Ammon's horn (tissue), 1 donor: ENCODE measurements at regions not wholly inside any gene's neighbourhood (a gene's known extent, or its start where the extent isn't known, plus 50 kb on each side); places are given as distances from the start of the nearest gene placed in this dataset.
"Not testable (repeated sequence)": the region's sequence is repeated elsewhere in the genome, so short reads cannot be mapped to it uniquely, and the experiment has no call there.

Experiments used
- DNase-seq: peaks from one replicate; pipeline ENCODE4 v3.0.0-alpha.2; 2016; ENCODE audit warnings: low spot score

DNA sequence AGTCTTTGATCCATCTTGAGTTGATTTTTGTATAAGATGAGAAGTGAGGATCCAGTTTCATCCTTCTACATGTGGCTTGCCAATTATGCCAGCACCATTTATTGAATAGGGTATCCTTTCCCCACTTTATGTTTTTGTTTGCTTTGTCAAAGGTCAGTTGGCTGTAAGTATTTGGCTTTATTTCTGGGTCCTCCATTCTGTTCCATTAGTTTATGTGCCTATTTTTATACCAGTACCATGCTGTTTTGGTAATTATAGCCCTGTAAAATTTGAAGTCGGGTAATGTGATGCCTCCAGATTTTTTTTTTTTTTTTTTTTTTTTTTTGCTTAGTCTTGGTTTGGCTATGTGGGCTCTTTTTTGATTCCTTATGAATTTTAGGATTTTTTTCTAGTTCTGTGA is 203.0 kb upstream of the IRX5 start:
- DNase-seq, result not testable (repeated sequence)

- no peak for DNase-seq
These were observed 206.2 kb upstream of the IRX5 start for GRCh38 chr16:54724346-54724925.

DNA sequence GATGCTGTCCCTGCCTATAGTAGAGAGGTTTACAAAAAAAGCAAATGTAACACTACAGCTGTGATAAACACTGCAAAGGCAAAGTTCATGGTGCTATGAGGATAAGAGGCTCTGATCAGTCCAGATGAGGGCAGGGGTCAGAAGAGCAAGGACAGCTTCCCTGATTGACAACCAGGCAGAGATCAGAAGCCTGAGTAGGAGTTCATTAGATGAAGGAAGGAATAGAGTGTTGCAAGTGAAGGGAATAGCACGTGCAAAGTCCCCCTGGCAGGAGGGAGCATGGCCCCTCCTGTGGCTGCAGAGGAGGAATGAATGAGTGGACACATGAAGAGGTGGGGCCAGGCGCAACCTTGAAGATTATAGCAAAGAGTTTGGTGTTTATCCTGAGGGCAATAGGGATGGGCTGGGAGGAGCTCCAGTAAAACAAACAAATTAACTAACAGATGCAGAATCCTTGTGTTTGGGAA is 208.4 kb upstream of the IRX5 start:
- DNase-seq, result no peak

DNA sequence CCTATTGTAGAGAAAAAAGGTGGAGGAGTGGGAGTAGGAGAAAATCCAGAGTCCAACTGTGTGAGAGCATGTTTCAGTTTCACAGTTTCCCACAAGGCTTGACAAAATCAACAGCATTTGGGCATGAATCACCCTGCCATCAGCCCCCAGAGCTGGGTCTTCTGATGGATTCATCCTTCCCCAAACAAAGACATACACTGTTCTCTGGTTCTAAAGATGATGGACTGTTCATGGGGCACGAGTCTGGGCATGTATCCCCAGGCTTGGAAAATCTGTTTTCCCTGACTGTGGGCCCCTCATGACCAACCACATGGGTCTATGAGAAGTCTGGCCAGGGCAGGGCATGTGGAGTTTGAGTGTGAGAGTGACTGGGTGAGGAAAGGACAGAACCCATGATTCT is 210.4 kb upstream of the IRX5 start:
- DNase-seq, result peak; percentile 18

DNA sequence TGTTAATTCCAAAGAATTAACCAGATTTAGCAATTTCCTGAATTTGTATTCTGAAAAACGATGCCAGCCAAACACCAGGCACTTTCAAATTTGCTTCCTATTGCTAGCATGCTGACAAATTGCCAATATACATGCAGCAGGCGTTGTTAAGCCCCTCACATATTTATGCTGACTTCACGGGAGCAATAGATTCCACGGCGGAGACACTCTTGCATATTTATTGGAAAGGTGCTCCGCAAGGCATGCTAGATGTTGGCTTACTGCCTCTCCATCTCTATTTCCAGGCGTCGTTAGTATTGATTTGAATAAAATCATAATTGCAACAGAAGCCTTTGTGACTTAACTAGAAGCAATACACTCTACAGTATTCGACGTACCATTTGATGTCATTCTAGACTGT is 211.0 kb upstream of the IRX5 start:
- no peak for DNase-seq

DNA sequence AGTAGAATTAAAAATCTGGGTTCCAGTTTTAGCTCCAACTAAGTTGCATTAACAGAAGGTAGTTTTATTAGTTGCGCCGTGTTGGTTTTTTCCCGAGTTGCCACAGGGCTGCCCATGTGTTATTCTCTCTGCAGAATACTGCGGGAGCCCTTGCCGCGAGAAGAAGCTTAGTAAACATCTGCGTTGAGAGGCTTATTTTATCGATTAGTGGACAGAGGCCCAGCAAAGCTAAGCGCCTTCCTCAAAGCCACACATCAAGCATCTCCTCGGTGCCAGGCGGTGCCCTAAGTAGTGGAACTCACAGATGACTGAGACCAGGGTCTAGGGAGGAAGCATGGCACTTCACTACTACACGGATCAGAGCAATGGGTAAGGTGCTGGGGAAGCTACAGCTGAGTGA is 212.3 kb upstream of the IRX5 start:
- no peak for DNase-seq

GRCh38 chr16:54715011-54715410 is 215.7 kb upstream of the IRX5 start:
- DNase-seq, result no peak

GRCh38 chr16:54712866-54713265 is 217.8 kb upstream of the IRX5 start:
- DNase-seq, result no peak

GRCh38 chr16:54707813-54708212 is 222.9 kb upstream of the IRX5 start:
- no peak for DNase-seq

DNA sequence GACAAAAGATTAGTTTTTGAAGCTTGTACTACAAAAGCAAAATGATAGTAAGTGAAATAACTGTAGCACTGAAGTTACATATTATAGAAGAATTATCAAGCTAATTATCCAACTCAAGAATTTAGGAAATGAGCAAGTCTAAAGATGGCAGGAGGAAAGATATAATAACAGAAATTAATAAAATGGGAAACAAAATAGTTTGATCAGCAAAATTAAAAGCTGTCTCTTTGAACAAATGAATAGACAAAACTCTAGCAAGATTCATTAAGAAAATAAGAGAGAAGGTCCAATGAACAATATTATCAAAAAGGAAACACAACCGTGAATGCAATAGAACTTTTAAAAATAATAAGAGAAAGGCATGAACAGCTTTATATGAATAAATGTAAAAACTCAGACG is 224.3 kb upstream of the IRX5 start:
- no peak for DNase-seq

GRCh38 chr16:54703339-54703738 is 227.3 kb upstream of the IRX5 start:
- no peak for DNase-seq

- DNase-seq, result no peak
These were observed 231.0 kb upstream of the IRX5 start for GRCh38 chr16:54699656-54700055.

- no peak for DNase-seq
These were observed 233.0 kb upstream of the IRX5 start for GRCh38 chr16:54697677-54698076.

- DNase-seq, result no peak
These were observed 233.7 kb upstream of the IRX5 start for GRCh38 chr16:54696970-54697369.

GRCh38 chr16:54696522-54696921 is 234.1 kb upstream of the IRX5 start:
- DNase-seq, result no peak

DNA sequence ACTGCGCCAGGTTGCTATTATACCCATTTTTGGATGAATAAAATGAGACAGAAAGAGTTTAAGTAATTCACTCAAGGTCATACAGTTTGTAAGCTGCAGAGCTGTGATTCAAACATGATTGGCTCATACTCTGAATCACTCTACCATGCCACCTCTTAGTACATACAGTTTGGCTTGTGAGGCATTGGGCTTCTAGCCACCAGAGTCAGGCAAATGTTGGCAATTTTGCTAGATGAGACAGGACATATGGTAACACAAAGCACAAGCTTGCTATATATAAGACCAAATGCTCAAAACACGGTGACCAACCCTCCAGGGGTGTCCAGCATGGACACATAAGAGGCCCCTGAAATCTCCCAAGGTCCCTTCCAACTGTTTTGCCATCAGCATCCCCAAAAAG is 236.0 kb upstream of the IRX5 start:
- DNase-seq, result no peak

DNA sequence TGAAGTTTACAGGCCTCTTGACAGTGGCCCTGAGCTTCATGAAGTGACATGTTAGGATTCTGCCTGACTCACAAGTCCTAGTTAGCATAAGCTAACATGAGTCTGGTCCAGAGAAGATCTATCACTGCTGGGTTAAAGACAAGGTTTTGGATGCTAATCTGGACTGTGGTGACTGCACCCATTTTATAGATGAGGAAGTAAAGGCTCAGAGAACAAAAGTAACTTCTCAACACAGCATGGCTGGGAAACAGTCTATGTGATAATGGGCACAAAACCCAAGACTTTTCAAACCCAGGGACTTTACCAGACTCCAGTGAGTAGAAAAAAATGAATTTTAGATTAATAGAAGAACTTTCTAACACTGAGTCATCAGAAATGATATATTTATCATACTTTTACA is 236.8 kb upstream of the IRX5 start:
- DNase-seq, result no peak

DNA sequence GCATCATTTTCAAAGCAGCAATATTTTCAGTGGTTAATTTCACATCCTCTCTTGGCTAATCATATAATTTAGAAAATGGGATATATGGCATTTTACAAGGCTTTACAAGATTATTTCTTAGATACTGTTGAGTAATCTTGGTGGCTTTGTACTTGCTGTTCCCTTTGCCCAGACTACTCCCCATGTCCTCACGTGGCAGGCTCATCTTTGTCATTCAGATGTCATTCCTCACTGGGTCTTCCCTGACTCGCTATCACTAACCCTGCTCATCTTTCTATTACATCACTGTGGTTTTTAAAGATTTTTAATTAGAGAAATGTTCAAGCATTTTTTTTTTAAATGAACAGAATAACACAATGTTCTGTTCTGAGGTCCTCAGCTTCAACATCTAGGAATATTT is 240.0 kb upstream of the IRX5 start:
- DNase-seq, result no peak

GRCh38 chr16:54690306-54690705 is 240.4 kb upstream of the IRX5 start:
- no peak for DNase-seq

DNA sequence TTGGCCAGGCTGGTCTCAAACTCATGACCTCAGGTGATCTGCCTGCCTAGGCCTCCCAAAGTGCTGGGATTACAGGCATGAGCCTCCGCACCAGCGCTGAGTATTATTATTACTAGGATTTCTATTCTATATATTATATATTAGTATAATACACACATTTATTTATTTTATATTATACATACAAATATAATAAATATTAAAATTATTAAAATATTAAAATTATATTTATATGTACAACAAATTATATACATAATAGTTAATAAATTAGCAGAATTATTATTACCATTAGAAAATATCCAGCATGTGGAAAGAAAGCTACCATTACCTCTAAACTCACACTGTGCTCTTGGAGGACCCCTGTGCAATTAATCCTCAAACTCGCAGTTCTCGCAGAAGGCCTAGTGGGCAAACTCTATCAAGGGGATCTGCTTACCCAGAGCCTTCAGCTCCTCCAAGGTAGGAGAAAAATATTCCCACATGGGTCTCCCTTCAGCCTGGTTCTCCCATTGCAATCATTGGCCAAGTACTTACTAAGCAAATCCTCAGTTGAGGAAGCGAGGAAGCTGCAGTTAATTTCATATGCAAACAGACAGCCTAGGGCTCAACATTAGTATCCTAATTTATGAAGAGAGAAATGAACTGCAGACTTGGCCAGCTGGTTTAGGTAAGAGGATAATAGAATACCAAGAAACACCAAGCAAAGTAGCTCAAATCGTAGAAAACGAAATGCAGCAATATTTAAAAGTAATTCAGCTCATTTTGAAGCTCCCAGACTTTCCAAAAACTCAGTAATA is 241.4 kb upstream of the IRX5 start:
- no peak for DNase-seq

DNA sequence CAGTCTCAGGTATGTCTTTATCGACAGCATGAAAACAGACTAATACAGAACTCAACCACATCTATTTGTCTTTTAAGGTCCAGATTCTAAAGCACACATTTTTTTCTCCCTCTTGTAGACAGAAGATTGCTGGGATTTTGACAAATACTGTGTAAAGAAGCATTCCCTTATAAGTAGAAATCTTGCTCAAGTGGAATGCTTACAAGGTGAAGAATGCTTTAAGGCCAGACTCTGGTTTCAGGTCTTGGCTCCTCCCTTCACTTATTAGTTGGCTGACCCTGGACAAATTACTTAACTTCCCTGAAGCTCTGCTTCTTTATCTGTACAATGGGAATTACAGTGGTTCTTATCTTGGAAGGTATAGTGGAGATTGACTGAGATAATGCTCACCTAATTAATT is 242.3 kb upstream of the IRX5 start:
- no peak for DNase-seq

DNA sequence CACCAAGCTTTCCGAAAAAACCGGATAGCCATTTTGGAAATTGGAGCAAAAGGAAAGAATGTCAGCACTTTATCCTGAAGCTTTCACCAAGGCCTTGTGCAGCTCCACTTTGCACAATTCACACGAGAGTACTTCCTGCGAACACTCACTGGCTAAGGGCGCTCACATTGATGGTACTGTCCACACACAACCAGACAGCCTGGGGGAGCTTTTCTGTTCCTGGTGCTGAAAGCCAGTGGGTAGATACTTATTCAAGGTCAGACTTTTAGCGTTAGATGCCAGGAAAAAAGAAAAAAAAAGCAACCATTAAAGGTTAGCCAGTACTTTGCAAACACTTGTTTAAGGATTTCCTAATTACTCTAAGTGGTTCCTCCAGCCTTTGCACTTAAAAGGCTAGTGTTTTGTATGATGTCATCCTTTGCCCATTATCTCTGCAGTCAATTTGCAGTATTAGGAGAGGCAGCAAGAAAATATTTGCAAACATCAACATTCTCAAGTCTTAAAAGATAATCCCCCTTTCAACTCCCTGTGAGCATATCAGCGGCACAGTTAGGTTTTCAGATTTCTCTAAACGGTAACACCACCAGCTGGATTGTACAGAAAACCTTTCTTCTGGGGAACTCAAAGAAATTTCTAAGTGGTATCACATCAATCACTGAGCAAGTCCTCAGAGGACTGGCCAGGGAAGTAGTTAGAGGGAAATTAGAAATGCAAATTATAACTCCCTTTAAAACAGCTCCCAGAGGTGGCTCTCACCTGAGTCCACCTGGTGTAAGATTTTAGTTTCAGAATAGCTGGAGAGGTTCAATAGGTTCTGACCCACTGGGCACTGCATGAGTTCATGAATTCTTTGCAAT is 243.4 kb upstream of the IRX5 start:
- DNase-seq, result no peak

DNA sequence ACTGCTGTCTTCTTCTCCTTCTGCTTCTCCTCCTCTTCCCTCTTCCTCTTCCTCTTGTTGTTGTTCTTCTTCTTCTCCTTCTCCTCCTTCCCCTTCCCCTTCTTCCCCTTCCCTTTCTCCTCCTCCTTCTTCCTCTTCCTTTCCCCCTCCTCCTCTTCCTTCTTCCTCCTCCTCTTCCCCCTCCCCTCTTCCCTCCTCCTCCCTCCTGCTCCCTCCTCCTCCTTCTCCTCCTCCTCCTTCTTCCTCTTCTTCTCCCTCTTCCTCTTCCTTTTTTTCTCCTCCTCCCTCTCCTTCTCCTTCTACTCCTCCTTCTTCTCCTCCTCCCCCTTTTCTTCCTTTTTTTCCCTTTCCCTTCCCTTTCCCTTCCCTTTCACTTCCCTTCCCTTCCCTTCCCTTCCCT is 245.0 kb upstream of the IRX5 start:
- DNase-seq, result no peak
